IMR-90 (cell line): ENCODE measurements at regions not wholly inside any gene's neighbourhood (a gene's known extent, or its start where the extent isn't known, plus 50 kb on each side); places are given as distances from the start of the nearest gene placed in this dataset.

Experiments
- CEBPB ChIP-seq: IDR thresholded peaks from 2 replicates; pipeline ENCODE4 v1.6.1; 2012; ENCODE audit warnings: low read depth, low read length, improper control_type of control experiment
- FOS ChIP-seq: fragments of 150-350 bp; IDR thresholded peaks from 2 replicates; pipeline ENCODE4 v1.6.1; 2016; ENCODE audit warnings: low read depth, low read length
- MAFK ChIP-seq: IDR thresholded peaks from 2 replicates; pipeline ENCODE4 v1.6.1; 2012; ENCODE audit warnings: low read depth, low read length, improper control_type of control experiment
- MAZ ChIP-seq: IDR thresholded peaks from 2 replicates; pipeline ENCODE4 v1.6.1; 2012; ENCODE audit warnings: low read depth, mild to moderate bottlenecking, low read length, improper control_type of control experiment, moderate library complexity, borderline replicate concordance
- MXI1 ChIP-seq: IDR thresholded peaks from 2 replicates; pipeline ENCODE4 v1.6.1; 2012; ENCODE audit warnings: low read depth, mild to moderate bottlenecking, low read length, moderate library complexity, borderline replicate concordance
- POLR2A ChIP-seq: IDR thresholded peaks from 2 replicates; pipeline ENCODE4 v1.6.1; 2012; ENCODE audit warnings: mild to moderate bottlenecking, low read depth, low read length
- TF ChIP-seq, protein P1 (sequence below): conservative IDR thresholded peaks from 2 replicates; pipeline ENCODE4 v1.5.1; 2012; ENCODE audit warnings: mild to moderate bottlenecking, low read depth, low read length, improper control_type of control experiment

DNA sequence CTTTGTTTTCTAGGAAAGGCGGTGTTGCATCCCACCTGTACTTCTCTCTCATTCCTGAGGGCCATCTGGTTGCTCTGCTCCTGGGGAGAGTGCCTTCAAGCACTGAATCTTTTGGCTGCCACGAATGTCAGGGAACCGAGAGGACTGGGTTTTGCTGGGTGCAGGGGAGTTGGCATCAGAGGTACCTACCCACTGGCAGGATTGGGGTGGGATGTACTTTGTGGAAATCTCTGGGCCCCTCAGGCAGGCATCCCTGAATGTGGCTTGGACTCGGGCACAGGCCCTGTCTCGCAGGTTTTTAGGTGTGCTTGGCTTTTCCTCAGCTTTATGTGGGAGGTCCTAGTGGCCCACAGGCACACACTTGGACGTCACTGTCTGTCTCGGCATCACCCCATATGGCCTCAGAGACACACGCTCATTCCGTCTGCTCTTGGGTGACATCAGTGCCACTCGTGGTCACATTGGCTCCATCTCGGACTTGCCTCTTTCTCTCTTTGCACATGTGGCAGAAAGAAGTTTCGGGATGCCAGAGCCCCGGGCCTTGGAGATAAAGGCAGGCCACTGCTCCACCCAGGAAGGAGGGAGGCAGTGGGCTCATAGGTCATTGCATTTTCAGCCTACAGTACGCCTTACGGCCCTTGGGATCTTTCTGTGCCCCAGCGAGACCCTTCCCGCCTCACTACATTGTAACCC is 325.6 kb downstream of the ZNF716 start:
- TF ChIP-seq, protein P1, sequence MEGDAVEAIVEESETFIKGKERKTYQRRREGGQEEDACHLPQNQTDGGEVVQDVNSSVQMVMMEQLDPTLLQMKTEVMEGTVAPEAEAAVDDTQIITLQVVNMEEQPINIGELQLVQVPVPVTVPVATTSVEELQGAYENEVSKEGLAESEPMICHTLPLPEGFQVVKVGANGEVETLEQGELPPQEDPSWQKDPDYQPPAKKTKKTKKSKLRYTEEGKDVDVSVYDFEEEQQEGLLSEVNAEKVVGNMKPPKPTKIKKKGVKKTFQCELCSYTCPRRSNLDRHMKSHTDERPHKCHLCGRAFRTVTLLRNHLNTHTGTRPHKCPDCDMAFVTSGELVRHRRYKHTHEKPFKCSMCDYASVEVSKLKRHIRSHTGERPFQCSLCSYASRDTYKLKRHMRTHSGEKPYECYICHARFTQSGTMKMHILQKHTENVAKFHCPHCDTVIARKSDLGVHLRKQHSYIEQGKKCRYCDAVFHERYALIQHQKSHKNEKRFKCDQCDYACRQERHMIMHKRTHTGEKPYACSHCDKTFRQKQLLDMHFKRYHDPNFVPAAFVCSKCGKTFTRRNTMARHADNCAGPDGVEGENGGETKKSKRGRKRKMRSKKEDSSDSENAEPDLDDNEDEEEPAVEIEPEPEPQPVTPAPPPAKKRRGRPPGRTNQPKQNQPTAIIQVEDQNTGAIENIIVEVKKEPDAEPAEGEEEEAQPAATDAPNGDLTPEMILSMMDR = no peak
- TF ChIP-seq MXI1 (no peak), MAFK (no peak), POLR2A (no peak), MAZ (no peak), FOS (no peak), CEBPB (no peak)
